AG04450 (cell line): ENCODE measurements at regions not wholly inside any gene's neighbourhood (a gene's known extent, or its start where the extent isn't known, plus 50 kb on each side); places are given as distances from the start of the nearest gene placed in this dataset.

Experiments used
- CTCF ChIA-PET: fragments of 300-600, 350-600 bp; formaldehyde crosslinking; extraction: SDS; loops from one replicate; lab custom pipeline; 2022; ENCODE audit warnings: antibody characterized with exemption, inconsistent platforms; lab: Charles Lee
- POLR2A ChIA-PET: fragments of 350-600 bp; formaldehyde crosslinking; extraction: SDS; loops from one replicate; lab custom pipeline; 2021; ENCODE audit warnings: antibody characterized with exemption, inconsistent platforms; lab: Yijun Ruan, JAX
- DNase-seq: peaks from one replicate; pipeline ENCODE4 v3.0.0-alpha.2; 2011; ENCODE audit warnings: low read depth, low spot score
- H3K27ac ChIP-seq: one replicate; pipeline ENCODE4 v1.5.1; 2012; ENCODE audit warnings: low read depth, low read length, control low read depth
- H3K27me3 ChIP-seq: one replicate; pipeline ENCODE4 v1.6.0; 2012; ENCODE audit warnings: low read length; ENCODE audit not compliant: control insufficient read depth, insufficient read depth
- H3K4me3 ChIP-seq: 2 replicates; pipeline ENCODE4 v1.5.1; 2011; ENCODE audit warnings: mild to moderate bottlenecking, low read depth, low read length, control low read depth
- H3K9me3 ChIP-seq: 2 replicates; pipeline ENCODE4 v1.5.1; 2012; ENCODE audit warnings: low read length; ENCODE audit not compliant: control insufficient read depth, insufficient read depth
- TF ChIP-seq, protein P1 (sequence below): IDR thresholded peaks from 2 replicates; pipeline ENCODE4 v1.5.1; 2011; ENCODE audit warnings: low read depth, low read length, control low read depth, inconsistent platforms

DNA sequence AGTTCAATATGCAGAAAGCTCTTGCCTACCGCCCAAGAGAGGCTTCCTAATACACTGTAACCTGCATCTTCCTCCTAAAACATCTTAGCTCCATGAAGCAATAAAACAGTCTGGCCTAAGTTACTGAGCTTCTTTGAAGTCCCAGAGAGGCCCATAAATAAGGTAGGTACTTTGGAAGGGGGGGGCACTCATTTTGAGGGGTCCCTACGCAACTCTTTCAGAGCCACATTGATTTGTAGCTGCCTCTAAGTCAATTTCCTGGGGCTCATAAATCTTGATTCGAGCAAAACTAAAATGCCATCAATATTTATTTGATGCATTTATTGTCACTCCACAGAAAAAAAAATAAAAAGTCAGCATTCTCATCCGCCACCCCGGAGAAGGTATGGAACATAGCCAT lies 60.4 kb upstream of the SIX2 start:
- no peak for DNase-seq
- H3K27me3 ChIP-seq, result peaks cover 51% of the 10 kb centered on the region
- no peak overlapping the region for H3K27ac ChIP-seq
- POLR2A ChIA-PET, result no interaction called here
- CTCF ChIA-PET, result no interaction called here
- no peak overlapping the region for H3K4me3 ChIP-seq
- peaks cover 3% of the 10 kb centered on the region; the same call in 1 of the 2 replicates for H3K9me3 ChIP-seq
- TF ChIP-seq, protein P1, sequence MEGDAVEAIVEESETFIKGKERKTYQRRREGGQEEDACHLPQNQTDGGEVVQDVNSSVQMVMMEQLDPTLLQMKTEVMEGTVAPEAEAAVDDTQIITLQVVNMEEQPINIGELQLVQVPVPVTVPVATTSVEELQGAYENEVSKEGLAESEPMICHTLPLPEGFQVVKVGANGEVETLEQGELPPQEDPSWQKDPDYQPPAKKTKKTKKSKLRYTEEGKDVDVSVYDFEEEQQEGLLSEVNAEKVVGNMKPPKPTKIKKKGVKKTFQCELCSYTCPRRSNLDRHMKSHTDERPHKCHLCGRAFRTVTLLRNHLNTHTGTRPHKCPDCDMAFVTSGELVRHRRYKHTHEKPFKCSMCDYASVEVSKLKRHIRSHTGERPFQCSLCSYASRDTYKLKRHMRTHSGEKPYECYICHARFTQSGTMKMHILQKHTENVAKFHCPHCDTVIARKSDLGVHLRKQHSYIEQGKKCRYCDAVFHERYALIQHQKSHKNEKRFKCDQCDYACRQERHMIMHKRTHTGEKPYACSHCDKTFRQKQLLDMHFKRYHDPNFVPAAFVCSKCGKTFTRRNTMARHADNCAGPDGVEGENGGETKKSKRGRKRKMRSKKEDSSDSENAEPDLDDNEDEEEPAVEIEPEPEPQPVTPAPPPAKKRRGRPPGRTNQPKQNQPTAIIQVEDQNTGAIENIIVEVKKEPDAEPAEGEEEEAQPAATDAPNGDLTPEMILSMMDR, result no peak

DNA sequence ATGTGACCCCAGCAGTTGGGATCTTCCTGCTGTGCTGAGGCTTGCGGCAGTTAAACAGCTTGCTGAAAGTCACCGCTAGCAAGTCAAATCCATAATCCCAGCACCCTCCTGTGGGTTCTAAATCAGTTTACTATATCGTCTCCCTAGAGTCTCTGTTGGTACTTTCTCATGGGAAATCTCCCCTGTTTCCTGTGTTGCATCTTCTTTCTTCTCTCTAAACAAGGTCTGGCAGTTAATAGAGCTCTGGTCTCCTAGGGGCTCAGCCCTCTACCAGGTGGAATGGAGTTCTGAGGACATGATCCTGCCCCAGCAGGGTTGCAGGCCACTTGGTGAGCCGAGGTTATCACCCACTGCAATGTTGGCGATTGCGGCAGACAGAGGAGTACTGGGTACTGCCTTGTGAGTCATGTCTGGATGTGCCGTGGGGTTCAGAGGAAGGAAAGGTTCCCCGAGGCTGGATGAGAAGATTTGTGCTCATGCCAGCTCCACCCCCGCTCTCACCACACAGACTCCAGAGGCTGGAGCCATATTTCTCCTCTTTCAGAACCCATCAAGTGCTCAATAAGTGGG lies 59.4 kb upstream of the SIX2 start:
- Histone ChIP-seq H3K4me3 (no peak overlapping the region), H3K27me3 (peaks cover 47% of the 10 kb centered on the region), H3K27ac (no peak overlapping the region), H3K9me3 (peaks cover 3% of the 10 kb centered on the region; the same call in 1 of the 2 replicates)
- no peak for DNase-seq
- ChIA-PET CTCF (interaction anchor here (0.6 to 1.0 kb wide), 2 partner anchors 252 to 426 kb away, joined by 3 to 5 read pairs; no protein-coding TSS in a partner anchor), POLR2A (no interaction called here)
- TF ChIP-seq, protein P1, result no peak

DNA sequence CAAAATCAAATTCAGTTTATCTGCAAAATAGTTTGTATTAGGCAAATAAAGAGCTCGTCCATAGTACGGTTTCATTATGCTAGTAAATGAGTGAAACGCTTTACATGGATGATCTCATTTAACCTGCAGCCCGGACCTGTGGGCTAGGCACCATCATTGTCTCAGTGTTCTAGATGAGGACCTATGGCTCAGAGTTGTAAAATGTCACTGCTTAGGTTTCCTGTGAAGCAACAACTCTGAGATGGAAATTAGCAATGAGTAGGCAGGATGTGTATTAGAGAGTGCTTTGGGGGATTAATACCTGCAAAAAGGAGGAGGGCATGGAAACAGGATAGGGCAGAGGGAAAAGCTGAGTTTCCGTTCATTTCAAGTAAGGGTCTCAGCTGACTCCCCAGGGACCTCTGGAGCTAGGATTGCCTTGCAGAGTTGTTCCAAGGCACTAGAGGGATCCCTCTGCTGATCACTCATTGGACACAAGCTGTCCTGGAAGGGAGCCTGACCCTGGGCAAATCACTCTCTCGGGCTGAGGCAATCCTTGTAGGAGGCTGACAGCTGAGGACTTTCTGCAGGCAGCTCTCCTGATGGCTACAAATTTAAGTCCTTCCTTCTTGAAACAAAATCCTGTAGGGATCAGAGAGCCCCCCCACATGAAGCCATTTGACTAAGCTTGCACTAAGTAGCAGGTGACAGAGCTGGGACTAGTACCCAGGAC lies 58.8 kb upstream of the SIX2 start:
- no peak for DNase-seq
- Histone ChIP-seq H3K9me3 (peaks cover 3% of the 10 kb centered on the region; the same call in 1 of the 2 replicates), H3K27me3 (peaks cover 43% of the 10 kb centered on the region), H3K4me3 (no peak overlapping the region), H3K27ac (no peak overlapping the region)
- ChIA-PET CTCF (interaction anchor here (0.6 to 1.0 kb wide), 2 partner anchors 252 to 426 kb away, joined by 3 to 5 read pairs; no protein-coding TSS in a partner anchor), POLR2A (no interaction called here)
- TF ChIP-seq, protein P1, result no peak
